HFFc6 (cell line): ENCODE measurements at regions not wholly inside any gene's neighbourhood (a gene's known extent, or its start where the extent isn't known, plus 50 kb on each side); places are given as distances from the start of the nearest gene placed in this dataset.

ENCODE experiments used
- DNase-seq: peaks from one replicate; pipeline ENCODE4 v3.0.0-alpha.2; 2018
- H3K27ac Mint-ChIP-seq: 2 replicates; pipeline ENCODE4 v1.8.0; 2020; ENCODE audit warnings: mild to moderate bottlenecking, mixed read lengths
- H3K27me3 Mint-ChIP-seq: 2 replicates; pipeline ENCODE4 v1.8.0; 2021; ENCODE audit warnings: mild to moderate bottlenecking, moderate library complexity, mixed read lengths; ENCODE audit not compliant: insufficient read depth
- H3K36me3 Mint-ChIP-seq: 2 replicates; pipeline ENCODE4 v1.8.0; 2021; ENCODE audit warnings: low read depth, mixed read lengths
- H3K4me1 Mint-ChIP-seq: 2 replicates; pipeline ENCODE4 v1.8.0; 2020; ENCODE audit warnings: low read depth, mixed read lengths
- H3K4me3 Mint-ChIP-seq: 2 replicates; pipeline ENCODE4 v1.8.0; 2020; ENCODE audit warnings: mild to moderate bottlenecking, moderate library complexity, mixed read lengths
- H3K9me3 Mint-ChIP-seq: 2 replicates; pipeline ENCODE4 v1.8.0; 2020; ENCODE audit warnings: mild to moderate bottlenecking, mixed read lengths
- TF ChIP-seq, protein P1 (sequence below): fragments of 200-600 bp; sonication (generic); IDR thresholded peaks from 2 replicates; pipeline ENCODE4 v1.5.0; 2021; ENCODE audit warnings: antibody characterized with exemption, mild to moderate bottlenecking

DNA sequence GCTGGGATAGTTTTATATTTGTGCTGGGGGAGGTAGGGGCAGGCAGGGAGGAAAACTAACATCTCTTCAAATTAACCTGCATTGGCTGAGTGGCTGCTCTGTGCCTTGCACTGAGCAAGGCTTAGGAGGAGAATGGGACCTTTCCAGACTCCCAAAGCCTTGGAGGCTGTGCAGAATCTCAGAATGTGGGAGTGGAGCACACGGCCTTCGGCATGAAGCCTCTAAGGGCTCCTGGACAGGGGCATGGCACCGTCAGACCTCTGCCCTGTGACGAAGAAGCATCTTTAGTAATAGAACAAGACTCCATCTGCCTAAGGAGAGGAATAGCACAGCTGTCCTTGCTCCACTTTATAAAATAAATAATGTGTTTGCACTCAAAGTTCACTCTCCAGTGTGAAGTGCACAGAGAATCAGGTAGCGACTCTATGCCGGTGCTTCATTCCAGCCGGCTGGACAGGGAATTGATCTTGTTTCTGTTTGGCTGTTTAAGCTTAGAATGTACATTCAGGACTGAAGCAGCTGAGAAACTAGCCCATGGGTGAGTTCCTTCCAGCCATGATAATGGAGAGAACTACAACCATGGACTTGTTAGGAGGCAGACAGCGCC is 228.5 kb upstream of the ADAMTS9 start:
- no peaks in the 10 kb centered on the region for H3K4me1 Mint-ChIP-seq
- no peaks in the 10 kb centered on the region for H3K36me3 Mint-ChIP-seq
- DNase-seq = no peak
- TF ChIP-seq, protein P1, sequence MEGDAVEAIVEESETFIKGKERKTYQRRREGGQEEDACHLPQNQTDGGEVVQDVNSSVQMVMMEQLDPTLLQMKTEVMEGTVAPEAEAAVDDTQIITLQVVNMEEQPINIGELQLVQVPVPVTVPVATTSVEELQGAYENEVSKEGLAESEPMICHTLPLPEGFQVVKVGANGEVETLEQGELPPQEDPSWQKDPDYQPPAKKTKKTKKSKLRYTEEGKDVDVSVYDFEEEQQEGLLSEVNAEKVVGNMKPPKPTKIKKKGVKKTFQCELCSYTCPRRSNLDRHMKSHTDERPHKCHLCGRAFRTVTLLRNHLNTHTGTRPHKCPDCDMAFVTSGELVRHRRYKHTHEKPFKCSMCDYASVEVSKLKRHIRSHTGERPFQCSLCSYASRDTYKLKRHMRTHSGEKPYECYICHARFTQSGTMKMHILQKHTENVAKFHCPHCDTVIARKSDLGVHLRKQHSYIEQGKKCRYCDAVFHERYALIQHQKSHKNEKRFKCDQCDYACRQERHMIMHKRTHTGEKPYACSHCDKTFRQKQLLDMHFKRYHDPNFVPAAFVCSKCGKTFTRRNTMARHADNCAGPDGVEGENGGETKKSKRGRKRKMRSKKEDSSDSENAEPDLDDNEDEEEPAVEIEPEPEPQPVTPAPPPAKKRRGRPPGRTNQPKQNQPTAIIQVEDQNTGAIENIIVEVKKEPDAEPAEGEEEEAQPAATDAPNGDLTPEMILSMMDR = no peak
- no peak overlapping the region for H3K27ac Mint-ChIP-seq
- H3K9me3 Mint-ChIP-seq = peaks cover 19% of the 10 kb centered on the region
- no peaks in the 10 kb centered on the region for H3K27me3 Mint-ChIP-seq
- no peak overlapping the region for H3K4me3 Mint-ChIP-seq

- H3K4me1 Mint-ChIP-seq = no peaks in the 10 kb centered on the region
- H3K27me3 Mint-ChIP-seq = no peaks in the 10 kb centered on the region
- H3K9me3 Mint-ChIP-seq = peaks cover 24% of the 10 kb centered on the region
- H3K27ac Mint-ChIP-seq = no peak overlapping the region
- no peaks in the 10 kb centered on the region for H3K36me3 Mint-ChIP-seq
- no peak overlapping the region for H3K4me3 Mint-ChIP-seq
- no peak for DNase-seq
- TF ChIP-seq, protein P1 = no peak
These were observed 228.0 kb upstream of the ADAMTS9 start for GRCh38 chr3:64915778-64916177.

GRCh38 chr3:64913515-64913914 is 225.7 kb upstream of the ADAMTS9 start:
- no peak overlapping the region for H3K4me3 Mint-ChIP-seq
- no peaks in the 10 kb centered on the region for H3K27me3 Mint-ChIP-seq
- no peaks in the 10 kb centered on the region for H3K36me3 Mint-ChIP-seq
- TF ChIP-seq, protein P1 = no peak
- H3K4me1 Mint-ChIP-seq = no peaks in the 10 kb centered on the region
- H3K9me3 Mint-ChIP-seq = peaks cover 31% of the 10 kb centered on the region
- no peak for DNase-seq
- H3K27ac Mint-ChIP-seq = no peak overlapping the region

GRCh38 chr3:64911138-64911537 is 223.3 kb upstream of the ADAMTS9 start:
- Mint-ChIP-seq H3K27ac (no peak overlapping the region), H3K4me1 (no peaks in the 10 kb centered on the region), H3K9me3 (peaks cover 31% of the 10 kb centered on the region), H3K27me3 (no peaks in the 10 kb centered on the region), H3K36me3 (no peaks in the 10 kb centered on the region), H3K4me3 (no peak overlapping the region)
- no peak for DNase-seq
- TF ChIP-seq, protein P1 = no peak

GRCh38 chr3:64909757-64910467 is 222.1 kb upstream of the ADAMTS9 start:
- TF ChIP-seq, protein P1 = no peak
- Mint-ChIP-seq H3K9me3 (peaks cover 37% of the 10 kb centered on the region), H3K27ac (no peak overlapping the region), H3K4me1 (no peaks in the 10 kb centered on the region), H3K27me3 (no peaks in the 10 kb centered on the region), H3K36me3 (no peaks in the 10 kb centered on the region), H3K4me3 (no peak overlapping the region)
- DNase-seq = no peak
